Glomerular endothelial cell (primary cell): ENCODE measurements at regions not wholly inside any gene's neighbourhood (a gene's known extent, or its start where the extent isn't known, plus 50 kb on each side); places are given as distances from the start of the nearest gene placed in this dataset.

ENCODE experiments used
- DNase-seq: peaks from one replicate; pipeline ENCODE4 v3.0.0-alpha.2; 2011; ENCODE audit warnings: low read depth, low spot score; ENCODE audit errors: extremely low read depth

DNA sequence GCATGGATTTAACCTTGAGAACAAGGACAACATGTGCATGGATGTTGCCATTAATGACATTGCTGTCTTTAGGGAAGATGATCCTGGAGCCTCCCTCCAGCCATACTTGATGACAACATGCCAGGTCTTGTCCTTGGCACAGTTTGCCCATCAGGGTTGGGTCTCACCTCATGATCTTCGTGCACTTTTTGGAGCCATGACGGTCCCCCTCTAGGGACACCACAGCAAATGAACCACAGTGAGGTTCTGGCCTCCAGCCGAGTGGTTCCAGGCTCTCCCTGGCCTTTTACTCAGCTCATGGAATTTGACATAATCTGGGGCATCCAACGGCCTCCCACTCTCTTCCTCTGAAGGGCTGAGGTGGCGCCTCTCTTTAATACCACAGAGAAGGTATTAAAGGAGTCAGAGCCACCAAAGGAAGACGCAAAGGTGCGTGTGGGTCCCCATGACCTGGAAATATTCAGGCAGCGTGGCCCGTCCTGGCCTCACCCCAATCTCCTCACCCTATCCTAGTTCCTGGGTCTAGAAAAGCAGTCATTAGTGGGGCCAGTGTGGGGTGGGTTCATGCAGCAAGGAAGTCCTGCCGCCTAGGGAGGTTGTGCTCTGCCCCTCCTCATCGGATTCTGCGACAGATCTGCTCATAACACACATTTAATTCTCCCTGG lies 184.8 kb downstream of the CXCL12 start:
- no peak for DNase-seq

- DNase-seq, result no peak
Observed at GRCh38 chr10:44199267-44199666, 185.6 kb downstream of the CXCL12 start.

DNA sequence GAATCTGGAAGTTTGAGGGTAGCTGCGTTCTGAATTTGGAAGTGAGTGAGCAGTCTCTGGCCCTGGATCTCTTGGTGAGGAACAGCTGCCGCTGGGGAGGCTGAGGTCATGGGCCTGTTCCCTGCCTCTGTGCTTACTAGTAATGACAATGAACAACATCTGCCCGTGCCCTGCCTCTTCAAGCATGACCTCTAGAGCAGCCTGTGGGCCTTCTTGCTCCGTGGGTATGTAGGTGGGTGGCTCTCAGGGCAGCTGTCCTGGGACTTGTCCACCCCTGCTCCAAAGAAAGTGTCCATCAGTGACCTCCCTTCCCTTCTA lies 186.2 kb downstream of the CXCL12 start:
- DNase-seq, result no peak

DNA sequence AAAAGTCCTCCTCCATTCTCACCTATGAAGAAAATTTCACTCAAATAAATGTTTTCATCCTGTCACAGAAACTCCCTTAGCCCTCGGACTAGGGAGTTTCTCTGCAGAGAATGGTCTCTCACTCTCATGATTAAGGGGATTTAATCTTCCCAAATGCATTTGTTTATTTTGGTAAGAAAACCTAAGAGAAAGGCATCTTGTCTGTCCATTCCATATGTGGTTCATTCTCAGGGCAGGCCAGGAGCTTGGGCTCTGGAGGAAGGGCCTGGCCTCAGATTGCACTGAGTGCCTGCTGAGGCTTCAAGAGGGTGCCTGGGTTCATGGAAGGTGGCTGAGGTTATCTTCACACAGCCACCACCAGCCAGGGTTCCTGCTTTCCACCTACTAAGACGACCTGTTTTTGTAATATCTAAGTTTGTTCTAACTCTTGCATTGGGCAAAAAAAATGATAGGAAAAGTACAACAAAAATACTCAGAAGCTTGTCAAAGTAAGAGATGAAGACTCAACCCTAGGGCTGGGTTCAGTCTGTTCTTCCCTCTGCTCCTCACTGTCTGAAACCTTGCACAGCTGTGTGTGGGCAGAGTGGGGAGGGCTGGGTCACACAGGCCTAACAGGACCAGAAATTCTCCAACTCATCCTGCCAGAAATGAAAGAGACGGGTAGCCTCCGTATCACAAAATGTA lies 186.7 kb downstream of the CXCL12 start:
- no peak for DNase-seq

- no peak for DNase-seq
Observed at GRCh38 chr10:44197646-44198045, 187.3 kb downstream of the CXCL12 start.

- DNase-seq, result no peak
Observed at GRCh38 chr10:44196336-44196735, 188.6 kb downstream of the CXCL12 start.

DNA sequence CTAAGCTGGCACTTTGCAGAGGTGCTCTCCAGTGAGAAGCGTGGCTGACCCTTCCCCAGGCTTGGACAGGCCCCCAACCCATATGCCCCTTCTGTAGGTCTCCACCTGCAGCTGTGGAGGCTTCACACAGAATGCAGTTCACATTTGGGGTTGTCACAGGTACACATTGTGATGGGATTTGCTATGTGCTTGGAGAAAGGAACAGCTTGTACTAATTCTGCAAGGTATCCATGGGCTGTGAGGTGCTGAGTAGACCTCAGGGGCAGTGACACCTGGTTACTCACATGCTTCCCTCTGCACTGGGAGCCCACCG lies 188.9 kb downstream of the CXCL12 start:
- DNase-seq, result no peak

DNA sequence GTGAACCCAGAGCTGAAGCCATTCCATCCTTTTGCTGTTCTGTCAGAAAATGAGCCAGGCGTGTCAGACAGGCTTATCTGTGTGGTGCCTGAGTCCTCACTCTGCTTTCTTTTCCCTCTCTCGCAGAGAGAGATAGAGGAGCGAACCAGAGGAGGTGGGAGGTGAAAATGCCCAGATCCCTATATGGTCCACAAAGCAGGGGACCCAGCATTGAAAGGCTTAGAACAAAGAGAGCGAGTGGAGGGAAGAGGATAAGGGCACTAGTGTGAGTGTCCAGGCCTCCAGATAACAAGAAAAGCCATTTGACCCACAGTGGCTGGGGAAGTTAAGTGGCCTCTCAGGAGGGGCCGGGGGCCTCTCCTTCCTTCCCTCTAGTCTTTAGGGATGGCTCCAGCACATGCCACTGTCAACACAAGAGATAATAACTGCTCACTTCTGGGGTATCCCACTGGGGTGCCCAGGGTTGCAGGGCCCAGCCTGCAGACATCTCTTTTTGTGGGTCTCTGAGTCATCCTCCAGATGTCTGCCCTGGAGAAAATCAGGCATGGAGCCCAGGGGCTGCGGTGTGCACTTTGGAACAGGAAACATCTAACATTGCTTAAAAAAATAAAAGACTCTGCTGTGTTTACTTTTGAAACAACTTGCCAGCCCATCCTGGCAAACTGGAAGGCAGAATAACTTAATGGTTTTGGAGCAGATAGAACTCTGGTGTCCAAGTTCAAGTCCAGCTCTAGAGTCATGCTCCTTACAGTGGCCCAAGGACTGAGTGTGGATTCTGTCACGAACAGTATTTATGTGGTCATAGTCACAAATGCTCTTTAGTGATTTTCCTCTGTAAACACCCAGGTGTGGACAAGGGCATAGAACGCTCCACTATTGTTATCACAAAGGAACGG lies 189.5 kb downstream of the CXCL12 start:
- peak; percentile 2 for DNase-seq

- no peak for DNase-seq
Observed at GRCh38 chr10:44194435-44194834, 190.5 kb downstream of the CXCL12 start.

DNA sequence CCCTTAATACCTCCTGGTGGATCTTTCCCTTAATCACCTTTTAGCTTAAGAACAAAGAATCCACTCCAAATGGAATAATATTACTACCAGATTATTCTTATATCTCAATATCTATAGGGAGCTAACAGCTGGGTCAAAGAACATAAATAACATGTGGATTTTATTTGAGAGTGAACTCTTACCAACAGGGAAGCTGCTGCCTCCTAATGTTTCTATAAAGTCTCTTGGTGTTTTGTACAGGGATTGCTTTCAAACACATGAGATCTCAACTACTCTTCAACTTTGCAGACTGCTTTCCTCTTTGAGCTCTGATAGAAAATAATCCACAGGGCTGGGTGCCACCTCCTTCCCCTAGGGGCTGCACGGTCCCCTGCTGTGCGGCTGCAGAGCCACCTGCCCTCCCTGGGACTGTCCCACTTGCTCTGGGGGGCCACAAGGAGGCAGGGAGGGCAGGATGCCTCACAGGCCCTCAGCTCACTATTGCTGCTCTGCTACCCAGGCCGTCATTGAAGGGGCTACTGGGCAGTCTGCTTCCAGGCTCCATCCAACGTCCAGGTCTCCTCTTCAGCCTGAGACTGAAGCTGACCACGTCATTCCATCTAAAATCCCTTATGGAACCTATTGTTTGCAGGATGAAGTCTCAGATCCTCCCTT lies 191.2 kb downstream of the CXCL12 start:
- no peak for DNase-seq

- no peak for DNase-seq
Observed at GRCh38 chr10:44193166-44193565, 191.7 kb downstream of the CXCL12 start.

DNA sequence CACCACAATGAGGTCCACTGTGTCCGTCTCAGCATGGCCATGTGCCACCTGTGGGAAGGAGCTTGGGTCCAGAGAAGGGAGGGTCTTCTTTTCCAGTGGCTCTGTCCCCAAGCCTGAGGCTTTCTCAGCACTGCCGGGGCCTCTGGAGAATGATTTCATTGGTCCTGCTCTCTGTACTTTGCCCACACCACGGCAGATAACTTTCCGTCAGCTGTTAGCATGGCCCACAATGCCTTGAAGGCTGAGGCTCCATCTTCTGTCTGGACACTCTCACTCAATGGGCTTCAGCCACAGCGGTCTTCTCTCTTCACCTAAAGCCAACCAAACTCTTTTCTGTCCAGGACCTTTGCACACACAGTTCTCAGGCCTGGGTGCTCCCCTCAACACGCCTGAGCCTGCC lies 192.5 kb downstream of the CXCL12 start:
- DNase-seq, result no peak

DNA sequence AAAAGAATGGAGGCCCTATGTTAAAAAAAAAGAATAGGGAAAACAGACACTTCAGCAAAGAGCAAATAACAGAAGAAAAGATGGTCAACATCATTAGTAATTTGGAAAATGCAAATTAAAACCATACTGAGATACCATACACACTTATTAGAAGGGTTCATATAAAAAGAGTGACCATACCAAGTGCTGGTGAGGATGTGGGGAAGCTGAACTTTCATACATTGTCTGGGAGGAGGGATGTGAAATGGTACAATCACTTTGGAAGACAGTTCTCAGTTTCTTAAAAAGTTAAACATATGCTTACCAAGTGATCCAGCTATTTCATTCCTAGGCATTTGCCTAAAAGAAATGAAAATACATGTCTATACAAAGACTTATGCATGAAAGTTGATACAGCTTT lies 194.4 kb downstream of the CXCL12 start:
- DNase-seq, result no peak

DNA sequence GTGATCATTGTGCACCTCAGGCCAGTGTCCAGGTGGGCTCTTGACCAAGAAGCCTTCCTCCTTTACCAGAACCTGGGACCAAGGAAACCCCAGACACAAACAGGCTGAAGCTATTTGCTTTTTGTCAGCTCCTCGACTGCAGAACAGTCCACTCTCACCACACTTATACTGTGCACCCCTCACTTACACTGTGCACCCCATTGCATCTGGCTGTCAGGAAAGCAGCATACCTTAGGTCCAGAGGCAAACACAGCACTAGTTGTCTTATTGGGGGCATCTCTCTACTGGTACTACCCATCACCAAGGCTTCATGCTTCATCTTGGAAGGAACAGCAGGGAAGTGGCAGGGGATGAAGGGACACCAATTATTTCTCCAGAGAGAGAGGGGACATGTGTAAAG lies 198.1 kb downstream of the CXCL12 start:
- no peak for DNase-seq

DNA sequence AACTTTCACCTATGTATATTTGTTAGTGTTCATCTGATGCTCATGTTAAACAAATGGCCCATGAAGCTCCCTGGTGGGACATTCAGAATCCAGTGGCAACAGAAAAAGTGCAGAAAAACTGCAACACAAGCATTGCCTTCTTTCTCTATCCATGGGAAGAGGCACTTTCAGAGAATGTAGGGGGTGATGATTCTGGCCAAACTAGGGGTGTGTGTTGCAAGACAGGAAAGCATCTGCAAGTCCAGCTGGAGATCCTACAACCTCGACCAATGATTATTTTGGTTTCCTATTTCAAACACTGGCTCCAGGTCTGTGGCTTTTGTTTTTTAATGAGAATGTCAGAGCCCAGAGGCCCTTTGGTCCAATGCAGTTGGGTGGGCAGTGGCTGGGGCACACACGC lies 198.7 kb downstream of the CXCL12 start:
- no peak for DNase-seq

- no peak for DNase-seq
Observed at GRCh38 chr10:44185315-44185666, 199.6 kb downstream of the CXCL12 start.

- DNase-seq, result no peak
Observed at GRCh38 chr10:44184633-44185314, 200.1 kb downstream of the CXCL12 start.

GRCh38 chr10:44183667-44184632 lies 200.9 kb downstream of the CXCL12 start:
- DNase-seq, result no peak

DNA sequence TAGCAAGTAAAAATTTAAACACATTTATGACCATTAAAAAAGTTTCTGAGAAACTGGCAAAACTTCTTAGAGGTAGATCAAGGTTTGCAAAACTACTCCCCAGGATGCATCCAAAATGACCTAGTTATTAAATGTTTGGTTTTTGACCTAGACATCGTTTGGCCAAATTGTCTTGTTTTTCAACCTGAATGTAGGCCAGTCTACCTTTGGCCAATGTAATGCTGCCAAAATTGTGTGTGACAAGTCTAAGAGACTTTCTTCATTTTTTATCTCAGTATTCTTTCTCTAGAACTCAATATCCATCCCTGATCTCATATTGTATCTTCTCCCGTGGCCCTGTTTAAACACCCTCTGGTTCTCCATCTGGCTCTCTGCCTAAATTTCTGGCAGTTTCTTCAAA lies 202.0 kb downstream of the CXCL12 start:
- DNase-seq, result no peak
